NCI-H2227 treated with DMSO at 0.1 percent for 48 hours (cell line): ENCODE measurements at regions not wholly inside any gene's neighbourhood (a gene's known extent, or its start where the extent isn't known, plus 50 kb on each side); places are given as distances from the start of the nearest gene placed in this dataset.

ENCODE experiments used
- DNase-seq: peaks from one replicate; lab custom pipeline; 2025; lab: John Stamatoyannopoulos, UW

DNA sequence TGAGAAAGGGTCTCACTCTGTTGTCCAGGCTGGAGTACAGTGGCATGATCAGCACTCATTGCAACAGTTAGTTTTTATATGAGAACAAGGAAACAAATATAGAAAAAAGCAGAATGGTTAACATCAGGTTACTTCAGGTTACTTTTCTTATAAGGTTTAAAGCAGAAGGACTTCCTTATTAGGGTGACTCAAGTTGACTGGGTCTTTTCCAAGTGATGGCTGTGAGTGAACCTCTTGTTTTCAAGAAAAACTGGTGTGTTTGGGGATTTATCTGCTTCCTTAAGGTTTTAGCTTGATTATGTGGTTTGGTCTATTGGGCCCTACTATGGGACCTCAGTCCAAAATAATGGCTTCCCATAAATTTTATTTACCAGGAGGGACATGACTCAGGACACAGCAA lies 99.2 kb downstream of the ARRDC3 start:
- no peak for DNase-seq

DNA sequence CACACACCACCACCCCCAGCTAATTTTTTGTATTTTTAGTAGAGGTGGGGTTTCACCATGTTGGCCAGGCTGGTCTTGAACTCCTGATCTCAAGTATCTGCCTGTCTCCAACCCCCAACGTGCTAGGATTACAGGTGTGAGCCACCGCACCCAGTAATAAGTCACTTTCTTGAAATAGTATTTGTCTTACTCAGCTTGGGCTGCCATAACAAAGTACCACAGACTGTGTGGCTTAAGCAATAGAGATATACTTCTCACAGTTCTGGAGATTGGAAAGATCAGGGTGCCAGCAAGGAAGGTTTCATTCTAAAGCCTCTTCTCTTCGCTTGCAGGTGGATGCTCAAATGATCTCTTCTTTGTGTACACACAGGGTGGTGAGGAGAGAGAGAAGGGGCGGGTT lies 99.8 kb downstream of the ARRDC3 start:
- DNase-seq: no peak

DNA sequence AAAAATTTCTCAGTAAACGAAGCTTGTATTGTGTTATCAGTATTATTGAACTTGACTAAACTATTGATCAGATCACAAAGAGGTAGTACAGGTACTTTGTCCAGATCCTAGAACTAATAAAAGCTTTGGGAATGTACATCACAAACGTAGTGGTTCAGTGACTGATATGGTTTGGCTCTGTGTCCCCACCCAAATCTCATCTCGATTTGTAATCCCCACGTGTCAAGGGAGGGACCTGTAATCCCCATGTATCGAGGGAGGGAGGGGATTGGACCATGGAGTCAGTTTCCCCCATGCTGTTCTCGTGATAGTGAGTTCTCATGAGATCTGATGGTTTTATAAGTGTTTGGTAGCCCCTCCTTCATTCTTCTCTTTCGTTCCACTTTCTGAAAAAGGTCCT lies 100.9 kb downstream of the ARRDC3 start:
- DNase-seq: no peak

DNA sequence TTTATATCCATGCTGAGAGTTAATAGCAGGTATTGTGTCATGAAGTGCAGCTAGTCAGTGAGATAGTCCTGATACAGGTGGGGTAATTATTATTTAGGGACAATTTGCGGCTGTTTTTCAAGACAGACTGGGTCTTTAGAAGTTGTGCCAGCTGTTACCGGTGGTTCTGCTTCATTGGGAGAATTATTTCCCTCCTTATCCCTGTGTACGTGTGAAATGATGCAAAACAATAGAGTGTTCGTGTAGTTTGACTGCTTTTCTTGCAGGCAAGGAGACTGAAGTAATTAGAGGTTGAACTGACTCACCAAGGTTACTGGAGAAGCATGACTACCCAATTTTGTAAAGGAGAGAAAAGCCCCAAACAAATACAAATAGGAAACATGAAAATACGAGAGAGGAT lies 101.7 kb downstream of the ARRDC3 start:
- DNase-seq: peak; percentile 30

DNA sequence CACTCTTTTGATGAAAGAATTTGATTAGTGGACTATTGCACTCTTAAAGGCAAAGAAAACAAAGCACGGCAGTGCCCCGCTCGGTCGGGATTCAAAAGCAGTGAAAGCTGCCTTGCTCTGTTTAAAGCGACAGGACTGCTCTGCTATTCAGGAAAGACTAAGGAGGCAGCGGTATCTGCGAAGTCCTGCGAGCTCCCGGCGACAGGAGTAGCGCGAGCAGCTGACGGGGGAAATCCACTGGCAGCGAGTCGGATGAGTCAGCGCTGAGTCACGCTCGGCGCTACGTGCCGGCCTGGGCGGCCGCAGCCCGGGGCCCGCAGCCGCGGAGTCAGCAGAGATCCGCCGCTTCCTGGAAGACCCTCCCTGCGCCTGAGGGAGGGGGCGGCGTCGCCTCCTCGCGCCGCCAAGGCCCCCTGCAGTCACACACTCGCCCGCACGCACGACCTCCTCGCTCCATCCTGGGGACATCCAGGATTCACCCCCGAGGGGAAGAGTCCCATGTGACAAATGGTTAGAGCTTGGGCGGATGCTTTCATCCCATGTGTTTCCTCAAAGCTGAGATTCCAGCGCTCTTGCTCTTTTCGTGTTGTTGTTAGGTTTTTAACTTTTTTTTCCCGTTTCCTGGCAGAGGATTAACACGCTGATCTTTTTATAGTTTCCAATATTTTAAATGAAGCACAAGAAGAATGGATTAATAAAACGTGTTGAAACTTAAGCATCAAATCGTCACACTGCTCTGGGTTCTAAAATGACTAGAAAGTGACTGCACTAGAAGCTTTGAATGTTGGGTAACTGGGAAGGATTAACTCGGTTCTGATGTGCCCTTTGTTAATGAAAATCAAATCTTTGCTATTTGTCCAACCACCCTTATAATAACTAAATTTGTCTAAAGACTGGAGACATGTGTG lies 102.5 kb downstream of the ARRDC3 start:
- peak; percentile 81 for DNase-seq

DNA sequence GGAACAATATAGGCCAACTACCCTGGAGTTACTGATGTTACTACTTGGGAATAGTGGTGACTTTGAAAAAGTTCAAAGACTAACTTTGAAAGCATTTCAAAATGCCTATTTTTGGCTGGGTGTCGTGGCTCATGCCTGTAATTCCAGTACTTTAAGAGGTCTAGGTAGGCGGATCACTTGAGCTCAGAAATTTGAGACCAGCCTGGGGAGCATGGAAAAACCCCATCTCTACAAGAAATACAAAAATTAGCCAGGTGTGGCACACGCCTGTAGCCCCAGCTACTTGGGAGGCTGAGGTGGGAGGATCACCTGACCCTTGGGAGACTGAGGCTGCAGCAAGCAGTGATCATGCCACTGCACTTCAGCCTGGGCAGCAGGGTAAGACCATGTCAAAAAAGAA lies 105.3 kb downstream of the ARRDC3 start:
- DNase-seq: no peak

DNA sequence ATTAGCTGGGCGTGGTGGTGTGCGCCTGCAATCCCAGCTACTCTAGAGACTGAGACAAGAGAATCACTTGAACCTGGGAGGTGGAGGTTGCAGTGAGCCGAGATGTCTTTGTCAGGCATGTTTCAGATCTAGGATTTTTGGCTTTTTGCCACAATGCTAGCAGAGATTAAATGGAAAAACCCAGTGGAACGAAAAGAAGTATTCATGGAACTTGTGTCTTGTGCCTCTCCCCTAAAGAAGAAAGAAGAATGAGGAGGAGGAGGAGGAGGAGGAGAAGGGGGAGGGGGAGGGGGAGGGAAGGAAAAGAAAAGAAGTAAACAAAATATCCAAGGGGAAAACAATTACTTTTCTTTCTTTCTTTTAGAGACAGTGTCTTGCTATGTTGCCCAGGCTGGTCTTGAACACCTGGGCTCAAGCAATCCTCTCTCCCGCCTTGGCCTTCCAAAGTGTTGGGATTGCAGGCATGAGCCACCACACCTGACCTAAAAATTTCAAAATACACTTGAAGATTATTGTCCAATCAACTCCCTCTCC lies 106.0 kb downstream of the ARRDC3 start:
- DNase-seq: no peak

DNA sequence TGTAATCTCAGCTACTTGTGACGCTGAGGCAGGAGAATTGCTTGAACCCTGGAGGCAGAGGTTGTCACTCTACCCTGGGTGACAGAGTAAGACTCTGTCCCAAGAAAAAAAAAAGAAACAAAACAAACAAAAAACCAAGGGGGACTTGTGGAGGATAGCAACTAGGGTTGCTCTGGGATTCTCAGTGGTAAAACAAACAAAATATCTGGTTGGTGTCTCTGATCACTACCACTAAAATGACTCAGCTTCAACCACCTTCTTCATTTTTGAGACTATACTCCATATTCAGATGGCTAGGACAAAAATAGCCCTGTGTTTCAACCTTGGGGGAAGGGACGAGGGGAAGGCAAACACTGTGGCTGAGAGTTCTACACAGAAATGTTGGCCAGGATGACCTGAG lies 110.3 kb downstream of the ARRDC3 start:
- DNase-seq: no peak

DNA sequence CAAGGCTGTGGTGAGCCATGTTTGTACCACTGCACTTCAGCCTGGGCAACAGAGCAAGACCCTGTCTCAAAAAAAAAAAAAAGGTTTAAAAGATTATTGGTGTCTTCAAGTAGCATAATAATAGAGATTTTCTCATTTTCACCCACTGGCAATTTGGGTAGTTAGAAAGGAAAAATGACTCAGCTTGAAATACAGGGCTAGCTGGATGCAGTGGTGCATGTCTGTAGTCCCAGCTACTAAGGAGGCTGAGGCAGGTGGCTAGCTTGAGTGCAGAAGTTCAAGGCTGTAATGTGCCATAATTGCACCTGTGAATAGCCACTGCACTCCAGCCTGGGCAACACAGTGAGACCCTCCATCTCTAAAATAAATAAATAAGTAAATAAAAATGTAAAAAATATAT lies 111.1 kb downstream of the ARRDC3 start:
- DNase-seq: no peak

DNA sequence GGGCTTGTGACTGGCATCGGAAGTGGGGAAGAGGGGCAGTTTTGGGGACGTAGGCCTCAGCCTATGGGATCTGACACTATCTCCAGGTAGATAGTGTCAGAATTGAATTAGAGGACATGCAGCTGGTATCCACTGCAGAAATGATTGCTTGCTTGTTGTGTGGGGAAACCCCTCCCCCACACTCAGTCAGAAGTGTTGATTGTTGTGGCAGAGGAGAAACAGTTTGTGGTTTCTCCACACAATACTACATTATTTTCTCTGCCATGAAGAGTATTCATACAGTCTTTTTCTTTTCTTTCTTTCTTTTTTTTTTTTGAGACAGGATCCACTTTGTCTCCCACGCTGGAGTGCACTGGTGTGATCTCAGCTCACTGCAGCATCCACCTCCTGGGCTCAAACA lies 113.9 kb downstream of the ARRDC3 start:
- no peak for DNase-seq

DNA sequence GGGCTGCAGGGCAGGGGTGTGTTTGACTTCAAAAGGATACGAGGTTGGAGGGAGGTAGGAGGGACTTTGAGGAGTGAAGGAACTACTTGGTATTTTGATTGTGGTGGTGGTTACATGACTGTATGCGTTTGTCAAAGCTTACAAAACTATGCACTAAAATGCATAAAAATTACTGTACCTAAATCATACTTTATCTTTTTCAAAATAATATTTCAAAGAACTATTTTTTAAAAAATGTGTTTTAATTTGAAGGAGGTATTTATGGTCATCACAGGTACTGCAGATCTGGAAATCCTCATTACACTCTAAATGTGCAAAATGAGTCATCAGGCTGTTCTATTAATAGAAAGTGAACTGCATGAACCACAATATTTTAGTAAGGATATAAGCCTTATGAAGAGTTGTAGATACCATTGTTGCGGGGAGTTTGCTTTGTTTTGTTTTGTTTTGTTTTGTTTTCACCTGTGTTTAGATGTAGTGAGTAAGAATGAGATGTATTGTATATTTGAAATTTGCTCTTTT lies 116.9 kb downstream of the ARRDC3 start:
- no peak for DNase-seq

DNA sequence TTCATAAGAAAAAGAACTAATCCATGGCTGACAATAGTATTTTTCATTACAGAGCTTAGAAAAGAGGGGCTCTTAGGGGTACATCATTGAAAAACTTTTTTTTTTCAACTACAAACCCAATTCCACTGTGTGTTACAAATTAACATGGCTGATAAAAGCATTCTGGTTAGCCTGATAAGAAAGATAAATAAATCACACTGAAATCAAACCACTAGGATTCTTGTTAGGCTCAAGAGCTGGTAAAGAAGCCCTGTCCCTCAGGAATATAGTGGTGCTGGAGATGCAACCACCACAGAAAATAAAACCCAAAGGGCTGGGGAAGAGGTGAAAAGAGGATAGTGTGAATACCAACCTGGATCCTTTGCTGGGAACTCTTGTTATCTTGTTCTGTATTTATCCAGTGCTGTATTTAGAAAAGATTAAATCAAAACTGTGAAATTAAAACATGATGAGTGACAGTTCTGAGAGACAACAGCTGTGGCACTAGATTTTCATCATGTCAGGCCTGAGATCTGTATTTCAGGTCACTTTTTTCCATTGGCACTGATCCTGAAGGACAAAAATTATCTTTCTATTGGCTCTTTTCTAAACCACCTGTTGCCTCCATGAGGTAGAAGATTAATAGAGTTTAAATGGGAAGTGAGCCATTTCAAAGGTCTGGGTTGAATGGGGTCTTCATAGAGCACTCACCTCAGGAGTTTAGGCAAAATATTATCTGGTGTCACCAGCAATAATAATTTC lies 118.6 kb downstream of the ARRDC3 start:
- DNase-seq: peak; percentile 0

DNA sequence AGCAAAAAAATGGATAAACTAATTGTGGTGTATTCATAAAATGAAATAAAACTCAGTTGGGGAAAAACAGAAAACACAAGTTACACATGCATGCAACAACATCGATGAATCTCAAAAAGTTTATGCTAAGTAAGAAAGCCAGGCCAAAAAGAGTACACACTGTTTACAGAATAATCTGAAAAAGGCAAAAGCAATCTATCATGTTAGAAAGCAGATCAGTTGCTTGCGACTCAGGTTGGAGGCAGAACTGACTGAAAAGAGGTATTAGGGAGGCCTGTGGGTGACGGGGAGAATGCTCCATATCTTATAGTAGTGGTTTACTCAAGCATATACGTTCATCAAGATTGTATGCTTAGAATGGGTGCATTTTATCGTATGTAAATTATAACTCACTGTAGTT lies 119.2 kb downstream of the ARRDC3 start:
- no peak for DNase-seq

DNA sequence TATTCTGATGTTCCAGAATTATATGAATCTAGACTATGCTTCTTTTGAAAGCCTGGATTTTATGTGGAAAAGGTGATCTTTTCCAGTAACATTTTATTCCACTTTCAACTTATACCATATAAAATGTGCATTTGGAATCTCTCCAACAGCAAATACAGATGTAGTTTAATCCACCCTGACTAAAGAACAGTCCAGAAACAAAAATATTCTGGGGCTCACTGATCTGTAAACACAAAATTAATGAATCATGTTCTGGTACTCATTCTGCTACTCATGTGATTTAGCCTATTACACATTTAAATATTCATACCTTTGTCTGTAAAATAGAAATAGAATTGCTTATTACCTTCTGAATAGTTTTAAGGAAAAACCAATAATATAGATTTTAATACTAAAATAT lies 125.8 kb downstream of the ARRDC3 start:
- DNase-seq: no peak

DNA sequence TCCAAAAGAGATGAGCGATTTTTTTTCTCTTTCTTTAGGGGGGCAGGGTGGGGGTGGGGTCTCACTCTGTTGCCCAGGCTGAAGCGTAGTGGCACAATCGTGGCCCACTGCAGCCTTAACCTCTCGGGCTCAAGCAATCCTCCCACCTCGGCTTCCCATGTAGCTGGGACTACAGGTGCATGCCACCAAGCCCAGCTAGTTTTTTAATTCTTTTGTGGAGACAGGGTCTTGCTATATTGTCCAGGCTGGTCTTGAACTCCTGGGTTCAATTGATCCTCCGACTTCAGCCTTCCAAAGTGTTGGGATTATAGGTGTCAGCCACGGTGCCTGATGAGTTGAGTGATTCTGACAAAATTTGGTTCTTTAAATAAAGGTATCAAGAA lies 127.0 kb downstream of the ARRDC3 start:
- no peak for DNase-seq

DNA sequence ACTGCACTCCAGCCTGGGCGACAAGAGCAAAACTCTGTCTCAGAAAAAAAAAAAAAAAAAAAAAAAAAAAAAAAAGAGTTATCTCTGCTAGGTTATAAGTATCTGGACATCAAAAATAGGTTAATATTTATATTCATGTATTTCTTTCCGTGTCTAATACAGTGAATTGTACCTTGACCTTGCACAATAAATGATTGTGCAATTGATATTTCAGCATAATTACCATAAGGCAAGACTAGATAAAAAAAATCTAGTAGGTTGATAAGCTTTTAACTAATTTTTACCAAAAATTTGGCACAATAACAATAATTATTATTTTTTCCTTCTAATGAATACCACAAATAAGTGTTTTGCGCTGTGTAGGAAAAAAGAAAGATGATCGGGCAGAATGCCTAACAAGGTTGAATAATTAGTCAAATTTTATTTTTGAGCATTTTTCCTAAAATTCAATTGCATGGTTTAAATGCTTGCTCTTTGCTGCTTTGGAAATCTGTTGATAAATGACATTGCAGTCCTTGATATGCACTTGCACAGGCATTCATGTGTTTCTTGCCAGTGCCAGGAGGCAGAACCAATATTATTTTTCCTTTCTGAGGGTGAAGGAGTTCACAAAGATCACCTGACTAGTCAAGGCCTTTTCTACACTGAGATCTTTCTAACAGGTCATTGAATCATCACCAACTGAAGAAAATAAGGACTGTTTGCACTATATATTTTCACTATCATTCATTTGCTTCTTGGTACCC lies 127.5 kb downstream of the ARRDC3 start:
- no peak for DNase-seq

DNA sequence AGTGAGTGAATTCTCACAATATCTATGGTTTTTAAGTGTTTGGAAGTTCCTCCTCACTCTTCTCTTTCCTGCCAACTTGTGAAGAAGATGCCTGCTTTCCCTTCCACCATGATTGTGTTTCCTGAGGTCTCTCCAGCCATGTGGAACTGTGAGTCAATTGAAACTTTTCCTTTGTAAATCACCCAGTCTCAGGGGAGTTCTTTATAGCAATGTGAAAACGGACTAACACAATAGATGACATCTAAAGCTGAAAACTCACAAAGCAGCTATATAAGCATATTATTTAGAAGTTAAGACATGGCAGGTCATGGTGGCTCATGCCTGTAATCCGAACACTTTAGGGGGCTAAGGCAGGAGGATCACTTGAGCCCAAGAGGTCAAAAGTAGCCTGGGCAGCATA lies 130.2 kb downstream of the ARRDC3 start:
- no peak for DNase-seq

DNA sequence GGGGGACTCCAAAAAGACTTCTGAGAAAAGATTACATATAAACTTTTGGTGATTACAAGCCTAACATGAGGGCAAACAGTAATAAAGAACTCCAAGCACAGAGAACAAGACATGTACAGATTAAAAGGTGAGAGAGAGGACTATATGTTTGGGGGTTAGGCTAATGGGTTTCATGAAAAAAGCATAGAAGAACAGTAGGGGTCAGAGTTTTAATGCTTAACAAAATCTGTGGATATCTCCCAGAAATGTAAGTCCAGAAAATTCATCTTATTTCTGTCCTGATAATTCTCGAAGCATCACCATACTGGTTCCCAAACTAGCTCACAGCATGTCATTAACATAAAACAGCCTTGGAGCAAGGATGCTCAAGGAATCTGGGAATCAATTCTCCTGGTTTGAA lies 137.2 kb downstream of the ARRDC3 start:
- DNase-seq: no peak

DNA sequence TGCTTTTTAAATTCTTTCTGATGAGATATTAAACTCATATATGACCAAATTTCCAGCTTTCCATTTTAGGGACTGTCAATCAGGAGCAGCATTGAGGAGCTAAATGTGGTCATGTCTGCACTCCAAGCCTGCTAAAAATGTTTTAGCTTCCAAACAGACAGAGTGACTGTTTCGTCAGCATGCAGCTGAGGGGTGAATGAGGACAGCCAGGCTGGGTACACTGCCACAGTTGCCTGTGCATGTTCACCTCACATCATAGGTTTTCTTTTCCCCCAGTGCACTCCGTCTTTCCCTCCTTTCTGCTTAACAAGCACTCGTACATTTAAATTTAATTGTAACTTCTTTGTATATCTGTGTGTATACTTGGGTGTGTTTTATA lies 138.1 kb downstream of the ARRDC3 start:
- no peak for DNase-seq

DNA sequence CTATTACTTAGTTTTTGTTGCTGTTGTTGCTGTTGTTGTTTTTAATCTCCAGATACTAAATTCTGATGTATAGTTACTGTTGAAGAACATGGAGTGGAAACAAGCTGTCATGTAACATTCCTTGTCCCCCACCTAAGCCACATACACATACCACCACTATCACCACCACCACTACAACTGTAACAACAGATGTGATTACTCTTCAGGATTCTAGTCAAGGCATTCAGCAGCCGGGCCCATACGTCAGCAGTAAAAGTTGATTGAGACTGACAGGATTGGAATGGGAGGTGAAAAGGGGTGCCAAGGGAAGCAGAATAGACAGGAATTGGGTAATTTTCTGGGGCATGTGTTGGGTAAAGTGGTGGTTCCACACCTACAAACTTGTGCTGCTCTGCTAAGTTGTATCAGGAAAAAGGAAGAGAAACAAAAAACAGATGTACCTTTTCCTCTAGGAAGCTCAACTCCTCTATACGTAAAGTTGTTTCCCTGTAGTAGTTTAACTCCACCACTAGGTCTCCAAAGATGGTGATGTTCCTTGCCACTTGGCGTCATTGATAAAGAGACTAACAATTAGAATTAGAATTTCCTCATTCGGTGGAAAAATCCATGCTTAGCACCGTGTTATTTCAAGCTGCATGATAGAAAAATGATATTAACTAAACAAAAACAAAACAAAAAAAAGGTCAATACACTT lies 138.6 kb downstream of the ARRDC3 start:
- no peak for DNase-seq

DNA sequence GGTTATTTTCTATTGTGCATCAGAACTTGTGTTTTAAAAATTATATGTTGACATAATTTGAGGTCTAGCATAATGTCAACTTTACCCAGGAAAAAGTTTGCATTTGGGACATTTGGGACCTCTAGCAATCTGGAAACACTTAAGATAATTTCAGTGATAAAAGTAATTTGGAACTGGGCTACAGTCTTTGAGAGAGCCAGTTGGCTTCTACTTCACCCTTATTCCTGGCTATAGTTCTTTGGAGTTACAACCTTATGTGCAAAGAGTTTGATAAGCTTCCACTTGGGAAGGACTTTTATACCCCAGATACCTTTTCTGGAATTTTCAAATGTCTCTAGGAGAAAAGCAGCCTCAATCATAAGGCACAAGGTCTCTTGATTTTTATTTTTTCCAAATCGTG lies 139.3 kb downstream of the ARRDC3 start:
- DNase-seq: no peak

DNA sequence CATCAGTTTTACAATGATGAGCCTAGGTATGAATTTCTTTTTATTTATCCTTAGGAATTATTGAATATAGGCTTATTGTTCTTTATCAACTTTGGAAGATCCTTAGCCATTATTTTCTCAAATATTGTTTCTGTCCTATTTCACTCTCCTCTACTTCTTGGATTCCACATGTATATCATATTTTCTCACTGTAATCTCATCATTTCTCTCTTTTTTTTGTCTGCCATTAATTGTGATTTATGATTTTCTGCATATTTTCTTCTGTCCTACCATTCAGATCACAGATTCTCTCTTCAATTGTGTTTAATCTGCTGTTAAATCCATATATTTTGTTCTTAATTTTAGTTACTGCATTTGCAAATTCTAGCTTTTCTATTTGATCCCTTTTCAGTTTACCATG lies 139.8 kb downstream of the ARRDC3 start:
- DNase-seq: no peak
